ENCODE measurements at regions not wholly inside any gene's neighbourhood (a gene's known extent, or its start where the extent isn't known, plus 50 kb on each side); places are given as distances from the start of the nearest gene placed in this dataset.

DNA sequence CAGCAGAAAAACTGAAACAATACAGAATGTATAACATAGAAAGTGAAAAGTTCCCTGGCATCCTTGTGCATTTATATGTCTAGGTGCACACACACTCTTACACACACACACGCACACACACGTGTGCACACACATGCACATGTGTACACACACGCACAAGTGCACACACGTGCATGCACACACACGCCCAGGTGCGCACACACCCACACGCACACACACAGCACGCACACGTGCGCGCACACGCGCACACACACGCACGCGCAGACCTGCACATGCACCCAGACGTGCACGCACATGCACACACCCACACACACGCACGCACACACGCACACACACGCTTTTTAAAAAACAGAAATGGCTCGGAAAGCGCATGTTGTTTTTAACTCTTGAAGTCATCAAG lies 86.5 kb downstream of the NUF2 start (continued):
- TF ChIP-seq PRDM15 (CRISPR knock-in tag; IDR thresholded peaks at IDR 0.05) (no peak), PML (IDR thresholded peaks at IDR 0.05; ENCODE audit: low read length) (no peak), MTA2 (IDR thresholded peaks at IDR 0.05; ENCODE audit: low read depth) (no peak), FOXK2 (IDR thresholded peaks at IDR 0.05) (no peak), TCF7 (IDR thresholded peaks at IDR 0.05; ENCODE audit: borderline replicate concordance) (no peak), IRF3 (IDR thresholded peaks at IDR 0.05) (no peak), HDAC6 (IDR thresholded peaks at IDR 0.05; ENCODE audit: unreplicated experiment) (no peak), TCF3 (IDR thresholded peaks at IDR 0.05; ENCODE audit: borderline replicate concordance, insufficient read depth, low read depth, low read length) (peak; percentile 79; the same call in 1 of the 2 replicates), GABPA (IDR thresholded peaks at IDR 0.05; ENCODE audit: low read depth) (no peak), HCFC1 (IDR thresholded peaks at IDR 0.05; ENCODE audit: low read length) (no peak), ZBTB4 (CRISPR knock-in tag; IDR thresholded peaks at IDR 0.05) (no peak), CBFB (IDR thresholded peaks at IDR 0.05; ENCODE audit: low read depth) (no peak), HDAC2 (IDR thresholded peaks at IDR 0.05) (no peak), SMAD5 (IDR thresholded peaks at IDR 0.05; ENCODE audit: low read depth) (no peak), SIX5 (IDR thresholded peaks at IDR 0.05; ENCODE audit: low read depth, low read length, severe bottlenecking) (no peak), NFIC (IDR thresholded peaks at IDR 0.05; ENCODE audit: low read depth, low read length) (no peak), MEF2A (IDR thresholded peaks at IDR 0.05; ENCODE audit: insufficient read depth, low read depth, low read length) (no peak)
- TF ChIP-seq, protein P1, sequence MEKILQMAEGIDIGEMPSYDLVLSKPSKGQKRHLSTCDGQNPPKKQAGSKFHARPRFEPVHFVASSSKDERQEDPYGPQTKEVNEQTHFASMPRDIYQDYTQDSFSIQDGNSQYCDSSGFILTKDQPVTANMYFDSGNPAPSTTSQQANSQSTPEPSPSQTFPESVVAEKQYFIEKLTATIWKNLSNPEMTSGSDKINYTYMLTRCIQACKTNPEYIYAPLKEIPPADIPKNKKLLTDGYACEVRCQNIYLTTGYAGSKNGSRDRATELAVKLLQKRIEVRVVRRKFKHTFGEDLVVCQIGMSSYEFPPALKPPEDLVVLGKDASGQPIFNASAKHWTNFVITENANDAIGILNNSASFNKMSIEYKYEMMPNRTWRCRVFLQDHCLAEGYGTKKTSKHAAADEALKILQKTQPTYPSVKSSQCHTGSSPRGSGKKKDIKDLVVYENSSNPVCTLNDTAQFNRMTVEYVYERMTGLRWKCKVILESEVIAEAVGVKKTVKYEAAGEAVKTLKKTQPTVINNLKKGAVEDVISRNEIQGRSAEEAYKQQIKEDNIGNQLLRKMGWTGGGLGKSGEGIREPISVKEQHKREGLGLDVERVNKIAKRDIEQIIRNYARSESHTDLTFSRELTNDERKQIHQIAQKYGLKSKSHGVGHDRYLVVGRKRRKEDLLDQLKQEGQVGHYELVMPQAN (conservative IDR thresholded peaks at IDR 0.05): no peak
- TF ChIP-seq, protein P2, sequence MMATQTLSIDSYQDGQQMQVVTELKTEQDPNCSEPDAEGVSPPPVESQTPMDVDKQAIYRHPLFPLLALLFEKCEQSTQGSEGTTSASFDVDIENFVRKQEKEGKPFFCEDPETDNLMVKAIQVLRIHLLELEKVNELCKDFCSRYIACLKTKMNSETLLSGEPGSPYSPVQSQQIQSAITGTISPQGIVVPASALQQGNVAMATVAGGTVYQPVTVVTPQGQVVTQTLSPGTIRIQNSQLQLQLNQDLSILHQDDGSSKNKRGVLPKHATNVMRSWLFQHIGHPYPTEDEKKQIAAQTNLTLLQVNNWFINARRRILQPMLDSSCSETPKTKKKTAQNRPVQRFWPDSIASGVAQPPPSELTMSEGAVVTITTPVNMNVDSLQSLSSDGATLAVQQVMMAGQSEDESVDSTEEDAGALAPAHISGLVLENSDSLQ (IDR thresholded peaks at IDR 0.05): no peak
- TF ChIP-seq, protein P3, sequence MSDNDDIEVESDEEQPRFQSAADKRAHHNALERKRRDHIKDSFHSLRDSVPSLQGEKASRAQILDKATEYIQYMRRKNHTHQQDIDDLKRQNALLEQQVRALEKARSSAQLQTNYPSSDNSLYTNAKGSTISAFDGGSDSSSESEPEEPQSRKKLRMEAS (IDR thresholded peaks at IDR 0.05; ENCODE audit: low read depth, low read length): no peak
